CD4-positive, alpha-beta T cell (primary cell): ENCODE measurements at regions not wholly inside any gene's neighbourhood (a gene's known extent, or its start where the extent isn't known, plus 50 kb on each side); places are given as distances from the start of the nearest gene placed in this dataset.
A peak's percentile ranks its signal among the peaks of the same experiment; 100 is the strongest.

Experiments used
- ATAC-seq: fragments of 200-7000 bp; cut with Tn5 transposase; one replicate; pipeline ENCODE4 v1.10.0; 2022; ENCODE audit warnings: mild to moderate bottlenecking; ENCODE audit not compliant: poor library complexity
- CTCF ChIA-PET: fragments of 350-600 bp; sonication (Branson Sonifier 250); formaldehyde crosslinking; loops from one replicate; lab custom pipeline; 2021; ENCODE audit warnings: antibody characterized with exemption, inconsistent platforms; lab: Charles Lee
- POLR2A ChIA-PET: fragments of 350-600 bp; sonication (Branson Sonifier 250); formaldehyde crosslinking; loops from one replicate; lab custom pipeline; 2021; ENCODE audit warnings: antibody characterized with exemption, inconsistent platforms; lab: Charles Lee
- DNase-seq, 14 experiments: peaks; one replicate each; pipeline ENCODE4 v3.0.0-alpha.2; 2013 to 2020; ENCODE audit warnings: mixed read lengths in 2 of 14
- H3K27ac ChIP-seq, 2 donors: one replicate each; pipeline versions ENCODE4 v1.5.1 to v1.7.0; 2013; ENCODE audit warnings: low read length in 2 of 2, low read depth in 1 of 2, mild to moderate bottlenecking in 1 of 2
- H3K27me3 ChIP-seq, 2 experiments: 1 replicate in 1 of 2; 2 replicates in 1 of 2; pipeline versions ENCODE4 v1.6.1 to v1.7.0; 2013; ENCODE audit warnings: low read length in 2 of 2, control low read depth in 1 of 2, mild to moderate bottlenecking in 1 of 2, moderate library complexity in 1 of 2; ENCODE audit not compliant: insufficient read depth in 2 of 2, control insufficient read depth in 1 of 2
- H3K36me3 ChIP-seq: one replicate; pipeline ENCODE4 v1.6.1; 2013; ENCODE audit warnings: low read length, control low read depth; ENCODE audit not compliant: insufficient read depth
- H3K4me1 ChIP-seq: one replicate; pipeline ENCODE4 v1.6.1; 2013; ENCODE audit warnings: low read length, control low read depth; ENCODE audit not compliant: insufficient read depth
- H3K4me3 ChIP-seq: one replicate; pipeline ENCODE4 v1.5.1; 2013; ENCODE audit warnings: mild to moderate bottlenecking, low read length, moderate library complexity
- H3K9me3 ChIP-seq, 2 experiments: 1 replicate in 1 of 2; 2 replicates in 1 of 2; pipeline versions ENCODE4 v1.6.1 to v1.7.0; 2013; ENCODE audit warnings: low read length in 2 of 2, mild to moderate bottlenecking in 2 of 2, control low read depth in 1 of 2, moderate library complexity in 1 of 2; ENCODE audit not compliant: control insufficient read depth in 1 of 2, insufficient read depth in 1 of 2
- H3K27ac Mint-ChIP-seq: one replicate; pipeline ENCODE4 v1.8.0; 2020; ENCODE audit warnings: mixed read lengths
- H3K27me3 Mint-ChIP-seq: one replicate; pipeline ENCODE4 v1.8.0; 2021; ENCODE audit warnings: mixed read lengths
- H3K36me3 Mint-ChIP-seq: one replicate; pipeline ENCODE4 v1.8.0; 2021; ENCODE audit warnings: low read depth, mixed read lengths
- H3K4me1 Mint-ChIP-seq: one replicate; pipeline ENCODE4 v1.8.0; 2021; ENCODE audit warnings: low read depth, mixed read lengths
- H3K4me3 Mint-ChIP-seq: one replicate; pipeline ENCODE4 v1.8.0; 2020; ENCODE audit warnings: mild to moderate bottlenecking, mixed read lengths
- H3K9me3 Mint-ChIP-seq: one replicate; pipeline ENCODE4 v1.8.0; 2020; ENCODE audit warnings: mixed read lengths
- CTCF ChIP-seq: fragments of 200-600 bp; IDR thresholded peaks from one replicate; pipeline ENCODE4 v1.8.0; 2022; ENCODE audit warnings: antibody characterized with exemption, mild to moderate bottlenecking
- intact Hi-C, 2 experiments: fragments of 100-400 bp; cut with DNase I in 1 of 2; cut with micrococcal nuclease in 1 of 2; formaldehyde crosslinking; loops; one replicate each; pipeline versions ENCODE4 v1.15.1 to v1.9.0; 2023 to 2025; cut with DNase I, micrococcal nuclease

GRCh38 chr5:72013766-72014624, 93.3 kb upstream of the MAP1B start:
- no peak overlapping the region for H3K4me3 Mint-ChIP-seq
- Histone ChIP-seq H3K4me1 (no peaks in the 10 kb centered on the region), H3K4me3 (no peak overlapping the region), H3K9me3 (peaks cover 0 to under 1% of the 10 kb centered on the region in 2 experiments), H3K27ac (no peak overlapping the region), H3K27me3 (no peaks in the 10 kb centered on the region), H3K36me3 (no peaks in the 10 kb centered on the region)
- POLR2A ChIA-PET = no interaction called here
- DNase-seq (no peak), ATAC-seq (no peak)
- H3K27ac Mint-ChIP-seq = no peak overlapping the region
- H3K36me3 Mint-ChIP-seq = no peaks in the 10 kb centered on the region
- H3K27me3 Mint-ChIP-seq = peaks cover 38% of the 10 kb centered on the region
- H3K9me3 Mint-ChIP-seq = no peaks in the 10 kb centered on the region
- TF ChIP-seq CTCF = no peak
- CTCF ChIA-PET = no interaction called here
- intact Hi-C loops = no loop called here
- H3K4me1 Mint-ChIP-seq = no peaks in the 10 kb centered on the region

GRCh38 chr5:72015103-72015548, 92.1 kb upstream of the MAP1B start:
- Histone ChIP-seq H3K27me3 (peaks cover 0 to 4% of the 10 kb centered on the region in 2 experiments), H3K9me3 (peaks cover 0 to 5% of the 10 kb centered on the region in 2 experiments), H3K4me3 (no peak overlapping the region), H3K36me3 (no peaks in the 10 kb centered on the region), H3K4me1 (no peaks in the 10 kb centered on the region), H3K27ac (no peak overlapping the region)
- no peaks in the 10 kb centered on the region for H3K36me3 Mint-ChIP-seq
- DNase-seq = no peak
- no peak overlapping the region for H3K4me3 Mint-ChIP-seq
- no peaks in the 10 kb centered on the region for H3K4me1 Mint-ChIP-seq
- intact Hi-C loops = no loop called here
- ChIA-PET POLR2A (no interaction called here), CTCF (no interaction called here)
- H3K27me3 Mint-ChIP-seq = peaks cover 32% of the 10 kb centered on the region
- no peak for ATAC-seq
- H3K9me3 Mint-ChIP-seq = no peaks in the 10 kb centered on the region
- H3K27ac Mint-ChIP-seq = no peak overlapping the region
- no peak for TF ChIP-seq CTCF

DNA sequence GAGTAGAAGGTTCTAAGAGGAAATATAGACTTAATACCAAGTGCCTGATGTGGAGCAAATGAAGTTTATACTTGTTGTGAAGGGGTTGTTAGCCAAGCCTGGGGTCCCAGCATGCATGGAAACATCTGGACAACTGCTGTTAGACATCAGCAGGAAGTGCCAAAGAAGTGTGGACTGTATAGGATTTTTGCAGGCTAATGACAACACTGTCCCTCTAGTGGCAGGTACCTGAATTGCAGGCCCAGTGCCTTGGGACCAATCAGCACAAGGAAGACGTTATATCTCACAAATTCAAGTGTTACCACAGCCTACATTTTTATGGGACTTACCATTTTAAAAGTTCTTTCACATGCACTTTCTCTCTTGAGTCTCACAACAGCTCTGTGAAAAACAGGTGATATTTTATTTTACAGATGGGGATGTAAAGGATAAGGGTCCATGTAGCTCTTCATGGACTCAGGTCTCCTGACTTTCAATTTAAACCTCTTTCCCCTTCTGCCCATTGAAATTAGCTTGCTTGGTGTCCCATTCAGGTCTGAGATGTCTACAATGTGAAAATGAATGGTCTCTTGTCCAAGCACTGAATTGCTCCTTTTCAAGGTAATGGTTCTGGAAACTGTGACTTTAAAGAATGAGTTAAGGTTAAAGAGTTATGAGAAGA, 89.0 kb upstream of the MAP1B start:
- Histone ChIP-seq H3K4me3 (no peak overlapping the region), H3K4me1 (no peaks in the 10 kb centered on the region), H3K9me3 (peaks cover 0 to 5% of the 10 kb centered on the region in 2 experiments), H3K36me3 (no peaks in the 10 kb centered on the region), H3K27ac (no peak overlapping the region), H3K27me3 (peaks cover 0 to 6% of the 10 kb centered on the region in 2 experiments)
- ATAC-seq (no peak), DNase-seq (peak; percentile 20 to 63 (median 41))
- H3K4me3 Mint-ChIP-seq = no peak overlapping the region
- peak; percentile 98 for TF ChIP-seq CTCF
- H3K27me3 Mint-ChIP-seq = peaks cover 35% of the 10 kb centered on the region
- no peaks in the 10 kb centered on the region for H3K36me3 Mint-ChIP-seq
- ChIA-PET POLR2A (no interaction called here), CTCF (interaction anchor here (2.8 kb wide), 1 partner anchor 9 kb away, joined by 6 read pairs; no protein-coding TSS in a partner anchor)
- no peak overlapping the region for H3K27ac Mint-ChIP-seq
- intact Hi-C loops = no loop called here
- no peaks in the 10 kb centered on the region for H3K9me3 Mint-ChIP-seq
- no peaks in the 10 kb centered on the region for H3K4me1 Mint-ChIP-seq
